HepG2 (cell line): ENCODE measurements at regions not wholly inside any gene's neighbourhood (a gene's known extent, or its start where the extent isn't known, plus 50 kb on each side); places are given as distances from the start of the nearest gene placed in this dataset.

ENCODE experiments used
- BHLHE40 ChIP-seq: IDR thresholded peaks from 2 replicates; pipeline ENCODE4 v1.6.1; 2011; ENCODE audit warnings: low read length, improper control_type of control experiment
- EZH2 ChIP-seq: conservative IDR thresholded peaks from 2 replicates; pipeline ENCODE4 v1.6.1; 2012; ENCODE audit warnings: mild to moderate bottlenecking, low read depth, low read length, moderate library complexity
- MEIS1 ChIP-seq: sonication (generic); formaldehyde crosslinking; IDR thresholded peaks from 2 replicates; pipeline ENCODE4 v1.9.0; 2021; ENCODE audit warnings: mild to moderate bottlenecking, missing genetic modification reagents, moderate library complexity, borderline replicate concordance
- POLR2A ChIP-seq, 2 experiments: IDR thresholded peaks; 2 replicates each; pipeline ENCODE4 v1.6.1; 2011; ENCODE audit warnings: low read depth in 2 of 2, low read length in 2 of 2, mild to moderate bottlenecking in 1 of 2, moderate library complexity in 1 of 2; ENCODE audit not compliant: insufficient read depth in 1 of 2
- SP1 ChIP-seq, 2 experiments: fragments of 450-650 bp in 1 of 2; sonication (generic) in 1 of 2; formaldehyde crosslinking in 1 of 2; IDR thresholded peaks; 2 replicates each; pipeline versions ENCODE4 v1.4.0 to v1.6.1; 2016 to 2020; ENCODE audit warnings: missing genetic modification reagents in 1 of 2
- TEAD3 ChIP-seq: optimal IDR thresholded peaks from 2 replicates; pipeline ENCODE3; 2016; ENCODE audit warnings: borderline replicate concordance
- TF ChIP-seq, protein P1 (sequence below): sonication (generic); formaldehyde crosslinking; IDR thresholded peaks from 2 replicates; pipeline ENCODE4 v1.4.0; 2020; ENCODE audit warnings: missing genetic modification reagents, borderline replicate concordance
- TF ChIP-seq, protein P2 (sequence below): sonication (generic); formaldehyde crosslinking; IDR thresholded peaks from 2 replicates; pipeline ENCODE4 v1.5.0; 2020; ENCODE audit warnings: mild to moderate bottlenecking, missing genetic modification reagents, moderate library complexity
- TF ChIP-seq, protein P3 (sequence below): sonication (generic); formaldehyde crosslinking; IDR thresholded peaks from 2 replicates; pipeline ENCODE4 v1.8.1; 2022; ENCODE audit warnings: low read depth, mild to moderate bottlenecking, missing genetic modification reagents
- TF ChIP-seq, protein P4 (sequence below): sonication (generic); formaldehyde crosslinking; IDR thresholded peaks from 2 replicates; pipeline ENCODE4 v1.4.0; 2020; ENCODE audit warnings: missing genetic modification reagents
- TF ChIP-seq, protein P5 (sequence below): sonication (generic); formaldehyde crosslinking; IDR thresholded peaks from 2 replicates; pipeline ENCODE4 v1.4.0; 2020; ENCODE audit warnings: missing genetic modification reagents

DNA sequence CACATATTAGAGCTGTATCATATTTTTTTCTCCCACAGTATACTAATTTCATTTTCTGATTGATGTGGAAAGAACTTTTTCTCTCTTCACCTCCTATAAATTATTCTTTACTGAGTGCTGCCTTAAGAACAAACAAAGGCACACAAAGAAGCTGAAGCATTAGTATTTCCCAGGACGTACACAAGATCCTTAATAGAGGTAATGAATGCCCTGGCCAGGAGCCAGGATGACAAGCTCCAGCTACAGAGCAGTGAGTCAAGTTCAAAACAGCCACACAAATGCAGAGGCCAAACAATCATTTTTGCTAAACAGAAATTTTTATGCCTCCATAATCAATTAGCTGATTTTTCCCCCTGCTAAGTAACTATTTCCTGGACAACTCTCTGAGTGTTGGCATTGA, 639.6 kb downstream of the EPHA7 start:
- no peak for TF ChIP-seq SP1 (IDR thresholded peaks at IDR 0.05)
- no peak for TF ChIP-seq SP1 (CRISPR knock-in tag; IDR thresholded peaks at IDR 0.05)
- TF ChIP-seq, protein P1, sequence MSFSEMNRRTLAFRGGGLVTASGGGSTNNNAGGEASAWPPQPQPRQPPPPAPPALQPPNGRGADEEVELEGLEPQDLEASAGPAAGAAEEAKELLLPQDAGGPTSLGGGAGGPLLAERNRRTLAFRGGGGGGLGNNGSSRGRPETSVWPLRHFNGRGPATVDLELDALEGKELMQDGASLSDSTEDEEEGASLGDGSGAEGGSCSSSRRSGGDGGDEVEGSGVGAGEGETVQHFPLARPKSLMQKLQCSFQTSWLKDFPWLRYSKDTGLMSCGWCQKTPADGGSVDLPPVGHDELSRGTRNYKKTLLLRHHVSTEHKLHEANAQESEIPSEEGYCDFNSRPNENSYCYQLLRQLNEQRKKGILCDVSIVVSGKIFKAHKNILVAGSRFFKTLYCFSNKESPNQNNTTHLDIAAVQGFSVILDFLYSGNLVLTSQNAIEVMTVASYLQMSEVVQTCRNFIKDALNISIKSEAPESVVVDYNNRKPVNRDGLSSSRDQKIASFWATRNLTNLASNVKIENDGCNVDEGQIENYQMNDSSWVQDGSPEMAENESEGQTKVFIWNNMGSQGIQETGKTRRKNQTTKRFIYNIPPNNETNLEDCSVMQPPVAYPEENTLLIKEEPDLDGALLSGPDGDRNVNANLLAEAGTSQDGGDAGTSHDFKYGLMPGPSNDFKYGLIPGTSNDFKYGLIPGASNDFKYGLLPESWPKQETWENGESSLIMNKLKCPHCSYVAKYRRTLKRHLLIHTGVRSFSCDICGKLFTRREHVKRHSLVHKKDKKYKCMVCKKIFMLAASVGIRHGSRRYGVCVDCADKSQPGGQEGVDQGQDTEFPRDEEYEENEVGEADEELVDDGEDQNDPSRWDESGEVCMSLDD (CRISPR knock-in tag), result no peak
- TF ChIP-seq POLR2A (IDR thresholded peaks at IDR 0.05; ENCODE audit: insufficient read depth in 1 of 2, low read depth in 2 of 2, low read length in 2 of 2), result no peak
- TF ChIP-seq MEIS1, result no peak
- TF ChIP-seq, protein P2, sequence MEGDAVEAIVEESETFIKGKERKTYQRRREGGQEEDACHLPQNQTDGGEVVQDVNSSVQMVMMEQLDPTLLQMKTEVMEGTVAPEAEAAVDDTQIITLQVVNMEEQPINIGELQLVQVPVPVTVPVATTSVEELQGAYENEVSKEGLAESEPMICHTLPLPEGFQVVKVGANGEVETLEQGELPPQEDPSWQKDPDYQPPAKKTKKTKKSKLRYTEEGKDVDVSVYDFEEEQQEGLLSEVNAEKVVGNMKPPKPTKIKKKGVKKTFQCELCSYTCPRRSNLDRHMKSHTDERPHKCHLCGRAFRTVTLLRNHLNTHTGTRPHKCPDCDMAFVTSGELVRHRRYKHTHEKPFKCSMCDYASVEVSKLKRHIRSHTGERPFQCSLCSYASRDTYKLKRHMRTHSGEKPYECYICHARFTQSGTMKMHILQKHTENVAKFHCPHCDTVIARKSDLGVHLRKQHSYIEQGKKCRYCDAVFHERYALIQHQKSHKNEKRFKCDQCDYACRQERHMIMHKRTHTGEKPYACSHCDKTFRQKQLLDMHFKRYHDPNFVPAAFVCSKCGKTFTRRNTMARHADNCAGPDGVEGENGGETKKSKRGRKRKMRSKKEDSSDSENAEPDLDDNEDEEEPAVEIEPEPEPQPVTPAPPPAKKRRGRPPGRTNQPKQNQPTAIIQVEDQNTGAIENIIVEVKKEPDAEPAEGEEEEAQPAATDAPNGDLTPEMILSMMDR (CRISPR knock-in tag), result no peak
- no peak for TF ChIP-seq EZH2
- no peak for TF ChIP-seq BHLHE40
- TF ChIP-seq, protein P3, sequence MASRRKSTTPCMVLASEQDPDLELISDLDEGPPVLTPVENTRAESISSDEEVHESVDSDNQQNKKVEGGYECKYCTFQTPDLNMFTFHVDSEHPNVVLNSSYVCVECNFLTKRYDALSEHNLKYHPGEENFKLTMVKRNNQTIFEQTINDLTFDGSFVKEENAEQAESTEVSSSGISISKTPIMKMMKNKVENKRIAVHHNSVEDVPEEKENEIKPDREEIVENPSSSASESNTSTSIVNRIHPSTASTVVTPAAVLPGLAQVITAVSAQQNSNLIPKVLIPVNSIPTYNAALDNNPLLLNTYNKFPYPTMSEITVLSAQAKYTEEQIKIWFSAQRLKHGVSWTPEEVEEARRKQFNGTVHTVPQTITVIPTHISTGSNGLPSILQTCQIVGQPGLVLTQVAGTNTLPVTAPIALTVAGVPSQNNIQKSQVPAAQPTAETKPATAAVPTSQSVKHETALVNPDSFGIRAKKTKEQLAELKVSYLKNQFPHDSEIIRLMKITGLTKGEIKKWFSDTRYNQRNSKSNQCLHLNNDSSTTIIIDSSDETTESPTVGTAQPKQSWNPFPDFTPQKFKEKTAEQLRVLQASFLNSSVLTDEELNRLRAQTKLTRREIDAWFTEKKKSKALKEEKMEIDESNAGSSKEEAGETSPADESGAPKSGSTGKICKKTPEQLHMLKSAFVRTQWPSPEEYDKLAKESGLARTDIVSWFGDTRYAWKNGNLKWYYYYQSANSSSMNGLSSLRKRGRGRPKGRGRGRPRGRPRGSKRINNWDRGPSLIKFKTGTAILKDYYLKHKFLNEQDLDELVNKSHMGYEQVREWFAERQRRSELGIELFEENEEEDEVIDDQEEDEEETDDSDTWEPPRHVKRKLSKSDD, result no peak
- TF ChIP-seq, protein P4, sequence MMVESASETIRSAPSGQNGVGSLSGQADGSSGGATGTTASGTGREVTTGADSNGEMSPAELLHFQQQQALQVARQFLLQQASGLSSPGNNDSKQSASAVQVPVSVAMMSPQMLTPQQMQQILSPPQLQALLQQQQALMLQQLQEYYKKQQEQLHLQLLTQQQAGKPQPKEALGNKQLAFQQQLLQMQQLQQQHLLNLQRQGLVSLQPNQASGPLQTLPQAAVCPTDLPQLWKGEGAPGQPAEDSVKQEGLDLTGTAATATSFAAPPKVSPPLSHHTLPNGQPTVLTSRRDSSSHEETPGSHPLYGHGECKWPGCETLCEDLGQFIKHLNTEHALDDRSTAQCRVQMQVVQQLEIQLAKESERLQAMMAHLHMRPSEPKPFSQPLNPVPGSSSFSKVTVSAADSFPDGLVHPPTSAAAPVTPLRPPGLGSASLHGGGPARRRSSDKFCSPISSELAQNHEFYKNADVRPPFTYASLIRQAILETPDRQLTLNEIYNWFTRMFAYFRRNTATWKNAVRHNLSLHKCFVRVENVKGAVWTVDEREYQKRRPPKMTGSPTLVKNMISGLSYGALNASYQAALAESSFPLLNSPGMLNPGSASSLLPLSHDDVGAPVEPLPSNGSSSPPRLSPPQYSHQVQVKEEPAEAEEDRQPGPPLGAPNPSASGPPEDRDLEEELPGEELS (CRISPR knock-in tag), result no peak
- TF ChIP-seq TEAD3 (CRISPR knock-in tag), result no peak
- TF ChIP-seq, protein P5, sequence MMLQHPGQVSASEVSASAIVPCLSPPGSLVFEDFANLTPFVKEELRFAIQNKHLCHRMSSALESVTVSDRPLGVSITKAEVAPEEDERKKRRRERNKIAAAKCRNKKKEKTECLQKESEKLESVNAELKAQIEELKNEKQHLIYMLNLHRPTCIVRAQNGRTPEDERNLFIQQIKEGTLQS (CRISPR knock-in tag), result no peak
